ENCODE measurements at regions not wholly inside any gene's neighbourhood (a gene's known extent, or its start where the extent isn't known, plus 50 kb on each side); places are given as distances from the start of the nearest gene placed in this dataset.

DNA sequence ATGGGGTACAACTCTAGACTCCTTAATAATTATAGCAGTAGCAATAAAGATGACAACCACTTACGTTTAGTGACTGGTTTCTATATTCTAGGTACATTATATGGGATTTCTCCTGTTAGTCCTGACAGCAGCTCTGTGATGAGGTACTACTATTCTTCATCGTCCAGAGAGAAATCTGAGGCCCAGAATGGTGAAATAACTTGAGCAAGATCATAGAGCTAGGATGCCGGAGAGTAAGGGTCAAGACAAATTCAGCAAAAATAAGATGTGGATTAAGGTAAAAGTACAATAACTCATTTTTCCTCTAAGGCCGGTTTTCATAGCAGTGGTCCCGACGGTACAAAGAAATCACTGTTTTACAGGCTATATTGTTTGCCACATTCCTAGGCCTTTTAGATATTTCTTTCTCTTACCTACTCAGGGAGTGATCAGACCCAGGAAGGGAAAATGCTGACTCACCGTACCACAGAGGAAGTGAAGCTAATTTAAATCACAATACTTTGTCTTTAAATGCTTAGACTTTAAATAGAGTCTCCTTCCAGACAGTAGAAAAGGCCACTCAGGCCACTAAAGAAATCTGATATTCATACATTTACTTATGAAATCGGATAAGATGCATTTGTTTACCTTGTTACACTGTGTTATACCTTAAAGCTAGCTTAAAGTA is 2023.0 kb upstream of the AGA start:
- no peak for TF ChIP-seq CHD2 (IDR thresholded peaks at IDR 0.05; ENCODE audit: borderline replicate concordance, low read depth, low read length)
- no peak for TF ChIP-seq POLR2A (IDR thresholded peaks at IDR 0.05; ENCODE audit: low read depth, low read length)

Measured in GM12878 (cell line).